GM18870 (cell line): ENCODE measurements at regions not wholly inside any gene's neighbourhood (a gene's known extent, or its start where the extent isn't known, plus 50 kb on each side); places are given as distances from the start of the nearest gene placed in this dataset.
"Not testable (repeated sequence)": the region's sequence is repeated elsewhere in the genome, so short reads cannot be mapped to it uniquely, and the experiment has no call there.

ENCODE experiments used
- ATAC-seq: cut with Tn5 transposase; IDR thresholded peaks from one replicate; pipeline ENCODE4 v1.9.1; 2021; ENCODE audit warnings: moderate library complexity; ENCODE audit not compliant: unreplicated experiment

DNA sequence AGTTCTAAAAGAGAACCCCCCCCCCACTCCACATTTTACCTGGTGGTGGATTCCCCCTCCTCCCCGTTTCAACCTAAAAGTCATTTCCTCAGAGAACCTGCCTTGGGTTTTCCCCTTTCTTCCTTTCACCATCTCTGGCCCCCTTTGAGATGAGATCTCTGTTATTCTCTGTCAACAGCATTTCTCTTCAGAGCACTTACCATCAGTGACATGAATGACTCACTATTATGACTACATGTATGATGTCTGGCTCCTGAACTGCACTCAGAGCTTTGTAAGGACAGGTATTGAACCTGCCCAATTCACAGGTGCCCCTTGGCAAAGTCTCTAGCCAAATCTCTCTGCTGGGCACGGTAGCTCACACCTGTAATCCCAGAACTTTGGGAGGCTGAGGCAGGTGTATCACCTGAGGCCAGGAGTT, 61.4 kb upstream of the JARID2 start:
- ATAC-seq: no peak

GRCh38 chr6:15185111-15185510, 60.8 kb upstream of the JARID2 start:
- ATAC-seq: not testable (repeated sequence)

DNA sequence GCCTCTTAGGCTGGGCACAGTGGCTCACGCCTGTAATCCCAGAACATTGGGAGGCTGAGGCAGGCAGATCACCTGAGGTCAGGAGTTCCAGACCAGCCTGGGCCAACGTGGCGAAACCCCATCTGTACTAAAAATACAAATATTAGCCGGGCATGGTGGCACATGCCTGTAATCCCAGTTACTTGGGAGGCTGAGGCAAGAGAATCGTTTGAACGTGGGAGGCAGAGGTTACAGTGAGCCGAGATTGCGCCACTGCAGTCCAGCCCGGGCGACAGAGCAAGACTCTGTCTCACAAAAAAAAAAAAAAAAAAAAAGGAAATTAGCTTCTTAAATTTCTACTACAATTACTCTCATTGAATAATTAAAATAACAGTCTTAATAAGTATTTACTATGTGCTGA, 52.4 kb upstream of the JARID2 start:
- ATAC-seq: not testable (repeated sequence)

GRCh38 chr6:15194453-15194852, 51.4 kb upstream of the JARID2 start:
- ATAC-seq: no peak
